ENCODE measurements at regions not wholly inside any gene's neighbourhood (a gene's known extent, or its start where the extent isn't known, plus 50 kb on each side); places are given as distances from the start of the nearest gene placed in this dataset.
"Not testable (repeated sequence)": the region's sequence is repeated elsewhere in the genome, so short reads cannot be mapped to it uniquely, and the experiment has no call there.

DNA sequence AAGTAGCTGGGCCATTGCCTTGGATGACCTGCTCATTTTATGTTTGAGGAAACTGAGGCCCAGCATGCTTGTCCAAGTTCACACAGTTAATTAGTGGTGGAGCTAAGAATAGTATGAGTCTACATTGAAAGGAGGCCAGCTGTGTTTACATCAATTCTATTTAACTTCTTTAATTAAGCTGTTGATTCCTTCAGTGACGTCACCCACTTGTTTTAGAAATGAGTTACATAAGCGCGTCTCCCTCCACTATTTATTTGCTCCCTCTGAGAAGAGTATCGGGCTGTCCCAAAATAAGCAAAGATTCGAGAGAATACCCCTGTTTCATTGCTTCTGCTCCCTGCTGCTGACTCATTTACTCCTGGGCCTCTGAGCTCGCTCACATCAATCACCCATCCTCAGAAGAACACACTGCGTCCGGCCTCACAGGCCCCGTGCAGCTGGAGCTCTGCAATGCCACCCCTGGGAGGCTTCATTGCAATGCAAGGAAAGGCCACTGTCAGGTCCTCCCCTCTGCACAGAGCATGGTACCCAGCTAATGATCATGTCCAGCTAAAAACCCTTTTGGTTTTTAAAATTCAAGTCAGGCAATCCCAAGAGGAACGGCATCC lies 74.8 kb upstream of the BMP2 start:
- no peak for DNase-seq

DNA sequence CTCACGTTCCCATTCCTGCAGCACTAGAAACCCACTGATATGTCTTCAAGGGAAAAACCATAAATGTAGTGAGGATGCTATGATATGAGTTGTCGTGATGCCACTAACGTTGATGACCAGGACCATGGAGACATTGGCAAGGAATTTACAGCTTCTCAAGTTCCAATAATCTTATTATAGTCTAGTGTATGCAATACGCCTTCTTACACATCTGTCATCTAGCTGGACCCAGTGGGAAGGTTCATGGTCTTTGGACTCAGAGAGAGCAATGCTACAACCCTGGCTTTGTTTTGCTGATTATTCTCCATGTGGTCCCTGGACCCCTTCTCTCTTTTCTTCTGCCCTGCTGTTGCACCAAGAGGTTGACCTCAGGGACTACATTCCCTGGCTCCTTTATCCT lies 76.0 kb upstream of the BMP2 start:
- DNase-seq, result no peak

DNA sequence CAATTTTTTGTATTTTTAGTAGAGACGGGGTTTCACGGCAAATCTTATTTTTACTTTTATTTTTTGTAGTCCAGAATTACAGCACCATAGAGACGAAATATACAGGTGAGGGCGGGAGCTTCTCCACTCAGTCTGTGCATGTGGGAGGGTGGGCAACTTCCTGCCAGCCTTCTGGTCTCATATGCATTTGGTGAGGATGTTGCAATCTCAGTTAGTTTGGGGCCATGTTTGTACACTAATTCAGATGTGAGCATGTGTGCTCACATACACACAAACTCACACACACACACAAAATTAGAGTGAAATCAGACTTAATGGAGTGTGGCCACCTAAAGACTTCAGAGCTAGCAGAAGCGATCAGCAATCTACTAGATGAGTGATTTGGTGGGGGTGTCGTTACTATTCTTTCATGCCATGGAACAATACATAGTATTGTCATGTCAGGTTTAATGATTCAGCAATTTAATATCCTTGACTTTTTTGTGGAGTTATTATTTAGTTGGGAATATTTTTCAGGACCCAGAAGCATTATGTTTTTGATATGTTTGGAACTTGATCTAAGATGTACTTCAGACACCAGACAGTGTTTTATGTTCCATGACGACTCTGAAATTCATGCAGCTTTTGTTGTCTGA lies 78.0 kb upstream of the BMP2 start:
- no peak for DNase-seq

DNA sequence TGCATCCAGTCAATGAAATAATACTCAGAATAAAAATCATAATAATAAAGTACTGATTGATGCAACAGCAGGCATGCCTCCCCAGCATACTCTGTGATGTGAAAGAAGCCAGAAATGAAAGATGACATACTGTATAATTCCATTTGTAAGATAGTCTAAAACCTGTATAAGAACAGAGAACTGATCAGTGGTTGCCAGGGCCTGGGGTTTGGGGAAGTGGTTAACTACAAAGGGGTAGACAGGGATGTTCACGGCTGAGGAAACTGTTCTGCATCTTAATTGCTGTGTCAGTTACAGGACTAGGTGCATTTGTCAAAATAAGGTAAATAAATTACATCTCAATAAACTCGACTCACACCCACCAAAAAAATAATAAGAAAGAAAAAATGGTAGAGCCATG lies 81.3 kb upstream of the BMP2 start:
- no peak for DNase-seq

DNA sequence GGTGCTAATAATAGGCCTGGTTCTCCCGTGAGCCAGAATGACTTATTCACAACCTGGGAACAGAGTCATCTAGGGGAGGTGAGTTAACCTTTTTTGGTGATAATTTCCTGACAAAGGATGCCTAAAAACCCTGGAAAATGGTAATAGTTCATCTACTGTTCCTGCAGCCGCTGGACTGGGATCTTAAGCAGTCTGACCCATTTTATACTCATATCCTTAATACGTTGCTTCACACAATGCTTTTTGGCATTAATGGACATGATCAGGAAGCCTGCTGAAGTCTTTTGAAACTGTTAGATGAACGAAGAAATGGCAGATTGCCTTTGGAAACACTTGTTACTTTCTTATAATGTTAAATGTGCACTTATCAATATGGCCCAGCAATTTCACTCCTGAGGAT lies 81.9 kb upstream of the BMP2 start:
- DNase-seq, result no peak

DNA sequence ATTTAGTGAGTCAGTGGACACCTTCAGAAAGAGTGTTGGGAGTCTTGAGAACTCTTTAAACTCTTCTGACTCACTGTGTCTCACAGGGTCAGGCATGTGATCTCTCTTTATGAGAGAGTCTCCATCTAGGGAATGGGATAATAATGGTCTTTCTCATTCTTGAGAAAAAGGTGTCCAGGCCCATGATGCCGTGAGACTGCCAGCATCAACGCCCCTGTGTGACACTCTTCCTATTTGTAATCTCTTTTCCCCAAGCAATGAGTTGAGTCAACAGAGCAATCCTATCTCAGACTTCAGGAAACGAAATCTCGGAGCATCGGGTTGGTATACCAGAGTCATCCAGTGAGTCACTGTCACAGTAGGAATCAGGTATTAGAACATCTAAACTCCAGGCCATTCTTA lies 82.3 kb upstream of the BMP2 start:
- no peak for DNase-seq

DNA sequence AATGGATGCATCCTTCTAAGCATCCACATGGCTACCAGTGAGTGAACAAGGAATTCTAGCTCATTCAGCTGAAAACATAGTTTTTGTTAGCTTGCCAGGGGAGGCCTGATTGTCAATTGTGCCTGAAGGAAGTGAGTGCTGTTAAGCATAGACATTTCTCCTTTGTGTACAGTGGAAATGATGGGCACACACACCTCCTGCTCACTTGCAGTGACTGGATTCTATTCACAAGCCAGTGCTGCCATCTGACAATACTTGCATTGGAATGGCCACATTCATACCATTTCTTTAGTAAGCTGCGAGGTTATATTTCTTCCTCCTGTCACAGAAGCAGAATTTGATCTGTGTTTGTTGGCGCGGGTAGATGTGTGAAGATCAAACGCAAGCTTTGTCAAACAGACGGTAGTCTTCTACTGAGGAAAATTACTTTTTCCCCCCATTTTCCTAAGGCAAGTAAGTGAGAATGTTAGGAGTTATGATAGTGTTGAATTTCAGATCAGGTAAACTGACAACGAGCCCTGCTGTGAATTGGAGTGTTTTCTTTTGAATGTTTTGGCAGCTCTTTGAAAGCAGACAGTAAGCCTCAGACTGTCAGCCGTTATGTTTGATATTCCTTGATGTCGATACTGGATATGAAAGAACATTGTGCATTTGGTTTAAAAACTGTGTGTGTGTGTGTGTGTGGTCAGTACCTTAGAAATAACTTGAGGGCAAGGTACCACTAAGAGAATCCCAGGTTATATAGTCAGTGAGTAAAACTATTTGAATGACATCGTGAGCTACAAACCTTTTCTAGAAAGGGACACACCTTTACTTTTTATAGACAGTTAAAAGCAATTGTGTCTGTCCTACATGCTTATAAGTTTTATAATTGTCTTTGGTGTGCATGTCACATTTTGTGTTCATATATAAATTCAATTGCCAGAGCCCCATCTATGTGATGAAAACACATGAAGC lies 84.2 kb upstream of the BMP2 start:
- no peak for DNase-seq

DNA sequence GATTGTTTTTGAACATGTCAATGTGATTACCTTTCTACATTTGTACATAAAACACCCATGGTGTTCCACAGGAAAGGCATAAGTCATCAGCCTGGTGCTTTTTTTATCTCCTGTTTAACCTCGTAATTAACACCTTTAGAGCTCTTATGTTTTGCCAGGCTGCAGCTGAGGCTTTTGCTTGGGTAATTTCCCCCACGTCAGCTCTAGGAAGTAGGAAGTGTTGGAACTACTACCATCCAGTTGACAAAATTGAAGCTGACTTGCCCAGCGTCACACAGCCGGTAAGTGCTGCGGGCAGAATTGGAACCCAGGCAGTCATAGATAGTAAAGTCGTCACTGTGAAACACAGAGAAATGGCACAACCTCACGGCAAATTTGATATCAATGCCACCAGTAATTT lies 86.6 kb upstream of the BMP2 start:
- no peak for DNase-seq

DNA sequence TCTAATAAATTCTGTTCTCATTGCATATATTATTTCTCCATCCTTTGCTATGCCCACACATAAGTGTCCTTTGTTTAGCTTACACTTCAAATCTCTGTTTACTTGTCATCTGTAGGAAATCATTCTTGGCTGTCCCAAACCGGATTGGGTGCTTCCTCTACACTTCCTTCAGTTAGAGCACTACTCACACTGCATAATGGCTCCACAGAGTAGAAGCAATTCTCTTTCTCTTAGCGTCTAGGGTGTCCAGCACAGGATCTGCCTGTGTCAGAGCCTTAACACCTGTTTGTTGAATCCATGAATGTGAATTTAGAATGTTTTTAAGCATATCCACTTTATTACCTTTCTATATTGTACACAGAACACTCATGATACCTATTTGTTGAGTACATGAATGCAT lies 87.0 kb upstream of the BMP2 start:
- DNase-seq, result no peak

DNA sequence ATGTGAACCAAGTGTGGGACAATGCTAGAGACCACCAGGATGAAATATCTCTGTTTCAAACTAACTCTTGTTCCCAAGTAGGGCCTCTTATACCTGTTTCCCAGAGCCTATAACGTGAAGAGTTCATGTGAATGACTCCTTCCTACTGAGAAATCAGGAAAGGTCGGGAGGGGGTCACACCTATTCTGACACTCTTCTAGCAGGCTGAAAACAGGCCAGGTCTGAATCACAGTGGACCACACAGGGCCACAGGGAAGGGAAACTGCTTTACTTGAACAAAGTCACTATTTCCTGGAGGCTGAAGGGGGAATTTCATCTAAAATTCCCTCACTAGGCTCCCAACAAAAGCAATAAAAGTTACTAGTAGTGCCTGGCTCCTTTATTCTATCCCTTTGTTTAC lies 88.4 kb upstream of the BMP2 start:
- no peak for DNase-seq

DNA sequence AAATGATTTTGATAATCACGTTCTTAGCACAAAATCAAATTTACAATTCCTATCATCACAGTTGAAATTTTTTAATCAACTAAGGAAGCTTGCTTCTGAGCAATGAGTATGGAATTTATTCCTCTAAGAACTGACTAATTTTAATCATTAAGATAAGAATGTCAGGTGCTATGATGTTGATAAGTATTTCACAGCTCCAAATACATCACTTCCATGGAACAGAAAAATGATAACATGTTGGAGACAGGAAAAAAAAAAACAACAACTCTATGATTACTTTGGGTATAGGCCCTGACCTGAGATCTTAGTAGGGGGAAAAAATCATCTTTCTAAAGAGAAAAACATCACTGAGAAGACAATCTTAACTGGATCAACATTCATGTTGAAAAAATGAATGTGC lies 89.4 kb upstream of the BMP2 start:
- no peak for DNase-seq

DNA sequence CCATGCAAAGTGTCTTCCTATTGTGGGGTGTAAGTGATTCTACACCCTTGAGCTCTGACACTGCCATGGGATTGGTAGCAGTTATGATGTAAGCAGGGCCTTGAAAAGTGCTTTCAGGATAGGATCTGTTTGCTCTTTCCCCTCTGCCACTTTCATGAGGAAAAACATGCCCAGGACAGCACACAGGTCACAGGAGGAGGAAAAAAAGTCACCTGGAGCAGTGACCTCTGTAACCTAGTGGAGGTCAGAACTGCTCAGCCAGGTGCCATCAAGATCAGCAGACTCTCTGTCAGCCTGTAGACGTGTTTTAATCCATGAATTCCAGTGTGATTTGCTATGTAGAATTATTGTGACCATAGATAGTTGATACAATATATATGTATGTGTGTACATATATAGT lies 92.7 kb upstream of the BMP2 start:
- DNase-seq, result no peak

DNA sequence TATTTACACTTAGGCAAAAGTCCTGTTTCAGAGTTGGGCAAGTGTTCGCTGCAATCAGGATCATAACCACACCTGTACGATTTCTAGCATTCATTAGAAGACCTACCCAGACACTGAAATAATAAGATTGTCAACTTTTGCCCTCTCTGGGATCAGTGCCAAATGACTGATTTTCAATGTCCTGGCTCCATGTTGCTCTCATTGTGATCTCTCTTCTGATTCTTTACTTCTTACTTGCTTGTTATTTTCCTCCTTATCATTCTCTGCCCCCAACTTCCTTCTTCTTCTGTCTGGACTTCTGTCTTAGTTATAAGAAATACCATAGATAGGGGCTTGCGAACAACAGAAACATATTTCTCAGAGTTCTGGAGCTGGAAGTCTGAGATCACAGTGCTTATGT lies 94.4 kb upstream of the BMP2 start:
- no peak for DNase-seq

DNA sequence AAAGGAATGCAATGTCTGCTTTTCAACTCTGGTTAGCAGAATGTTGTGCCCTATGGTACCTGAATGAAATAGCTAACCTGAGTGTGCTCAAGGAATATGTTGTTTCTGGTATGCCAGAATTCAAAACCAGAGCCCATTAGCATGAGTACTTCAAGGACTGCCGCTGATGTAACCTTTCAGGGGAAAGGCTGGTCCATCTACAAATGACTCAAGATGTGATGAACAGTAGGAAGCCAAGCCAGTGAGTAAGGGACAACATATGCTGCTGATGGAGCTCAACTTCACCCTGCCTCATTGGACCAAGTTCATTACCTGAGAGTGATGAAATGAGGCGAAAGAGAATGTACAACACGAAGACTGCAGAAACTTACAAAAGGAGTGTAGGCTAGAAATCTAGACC lies 95.7 kb upstream of the BMP2 start:
- no peak for DNase-seq

DNA sequence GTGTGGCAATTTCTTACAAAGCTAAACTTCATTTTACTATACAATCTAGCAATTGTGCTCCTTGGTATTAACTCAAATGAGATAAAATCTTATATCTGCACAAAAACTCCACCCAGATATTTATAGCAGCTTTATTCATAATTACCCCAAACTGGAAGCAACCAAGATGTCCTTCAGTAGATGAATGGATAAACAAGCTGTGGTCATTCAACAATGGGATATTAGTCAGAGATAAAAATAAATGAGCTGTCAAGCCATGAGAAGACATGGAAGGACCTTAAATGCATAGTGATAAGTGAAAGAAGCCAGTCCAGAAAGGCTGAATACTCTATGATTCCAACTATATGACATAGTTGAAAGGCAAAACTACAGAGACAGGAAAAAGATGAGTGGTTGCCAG lies 98.9 kb upstream of the BMP2 start:
- no peak for DNase-seq

DNA sequence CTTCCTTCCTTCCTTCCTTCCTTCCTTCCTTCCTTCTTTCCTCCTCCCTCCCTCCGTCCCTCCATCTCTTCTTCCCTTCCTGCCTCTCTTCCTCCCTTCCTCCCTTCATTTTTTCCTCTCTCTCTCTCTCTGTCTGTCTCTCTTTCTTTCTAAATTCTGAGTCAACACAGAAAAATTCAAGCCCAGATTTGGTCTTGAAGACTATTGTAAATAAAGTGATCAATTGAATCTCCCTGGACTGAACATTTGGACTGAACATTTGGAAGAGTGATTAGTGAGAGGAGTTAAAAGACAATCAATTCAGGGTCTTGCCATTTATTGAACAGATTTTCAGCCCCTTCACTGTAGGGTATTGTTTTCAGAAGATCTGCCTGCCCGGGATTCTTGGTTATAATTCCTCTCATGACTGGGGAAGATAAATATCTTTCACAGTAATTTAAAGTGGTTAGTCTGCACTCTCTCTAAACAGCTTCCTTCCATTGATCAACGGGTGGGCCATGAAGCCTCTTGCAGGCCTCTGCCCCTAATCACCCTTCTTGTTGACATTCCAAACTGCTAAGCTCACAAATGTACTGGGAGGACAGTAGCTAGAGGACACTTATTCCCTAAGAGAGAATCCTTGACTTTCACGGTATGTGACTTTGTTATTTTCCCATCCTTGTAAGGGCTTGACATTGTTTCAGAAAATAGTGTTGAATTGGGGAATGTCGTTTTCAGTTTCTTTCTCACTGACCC lies 101.7 kb upstream of the BMP2 start:
- DNase-seq, result no peak

DNA sequence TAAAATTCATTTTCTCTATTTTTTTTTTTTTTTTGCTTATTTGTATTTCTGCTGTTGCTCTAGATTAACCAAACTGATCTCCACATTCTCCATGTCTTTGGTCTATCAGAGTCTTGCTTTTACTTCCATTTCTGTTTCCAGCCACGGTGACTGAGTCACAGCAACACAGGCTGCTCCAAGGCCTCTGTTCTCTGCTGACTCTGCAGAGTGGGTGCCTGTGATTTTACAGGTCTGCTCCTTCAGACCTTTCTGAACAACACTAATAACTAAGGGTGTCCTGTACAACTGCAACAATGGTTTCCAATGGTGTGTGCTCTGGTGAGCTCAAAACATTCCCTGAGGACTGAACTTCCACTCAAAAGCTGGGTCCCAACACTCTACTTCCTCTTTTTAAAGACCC lies 102.3 kb upstream of the BMP2 start:
- DNase-seq, result no peak

DNA sequence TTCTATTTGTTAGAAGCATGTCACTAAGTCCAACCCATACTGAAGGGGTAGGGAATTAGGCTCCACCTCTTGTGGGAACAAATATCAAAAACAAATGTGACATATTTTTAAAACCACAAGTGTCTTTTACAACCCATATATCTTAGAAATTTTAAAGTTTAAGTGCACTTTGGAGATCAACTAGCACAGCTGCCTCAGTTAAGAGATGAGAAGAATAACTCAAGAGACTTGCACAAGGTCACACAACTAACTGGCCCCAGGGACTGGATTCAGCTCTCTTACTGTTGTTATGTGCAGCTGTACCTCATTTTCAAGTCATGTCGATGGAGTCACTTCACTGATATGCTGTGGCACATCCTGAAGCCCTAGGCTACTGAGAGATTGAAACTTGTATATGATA lies 102.9 kb upstream of the BMP2 start:
- no peak for DNase-seq

DNA sequence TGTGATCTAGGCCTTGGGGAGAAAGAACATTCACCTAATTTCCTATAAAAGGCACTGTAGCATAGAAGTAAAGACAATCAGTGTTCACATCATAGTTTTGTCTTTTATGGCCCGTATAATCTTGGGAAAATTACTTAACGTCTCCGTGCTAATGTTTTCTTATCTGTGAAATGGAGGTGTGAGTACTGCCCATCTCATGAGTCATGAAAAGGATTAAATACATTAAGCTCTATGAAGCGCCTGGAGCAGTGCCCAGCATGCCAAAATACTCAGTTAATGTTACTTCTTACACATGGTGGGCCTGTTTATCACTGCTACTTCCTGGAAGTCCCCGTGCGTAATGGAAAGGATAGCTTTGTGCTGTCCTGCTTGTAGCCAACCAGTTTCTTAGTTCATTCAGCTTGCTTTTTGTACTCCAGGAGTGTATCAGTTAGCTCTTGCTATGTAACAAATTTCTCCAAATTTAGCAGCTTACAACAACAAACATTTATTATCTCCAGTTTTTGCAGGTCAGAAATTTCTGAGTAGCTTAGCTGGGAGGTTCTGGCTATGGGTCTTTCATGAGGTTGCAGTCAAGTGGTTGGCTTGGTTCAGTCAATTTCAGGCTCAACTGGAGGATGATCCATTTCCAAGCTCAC lies 103.6 kb upstream of the BMP2 start:
- DNase-seq, result no peak

DNA sequence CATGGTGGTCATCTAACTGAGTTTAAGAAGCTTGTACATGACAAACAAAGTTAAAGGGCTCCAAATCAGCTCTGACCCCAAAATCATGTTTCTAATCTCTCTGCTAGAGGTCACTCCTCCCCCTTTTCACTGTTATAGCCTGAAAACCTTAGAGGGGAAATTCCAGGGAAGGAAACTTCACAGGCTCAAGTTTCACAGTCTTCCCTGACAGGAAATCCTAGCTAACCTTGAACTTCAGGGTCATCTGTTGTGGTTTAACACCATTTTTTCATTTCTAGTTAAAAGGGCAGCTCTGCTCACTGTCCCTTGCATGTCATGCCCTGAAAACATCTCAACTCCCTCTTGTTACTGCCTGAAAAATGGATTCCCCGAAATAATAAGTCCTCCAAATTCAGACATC lies 104.4 kb upstream of the BMP2 start:
- no peak for DNase-seq

DNA sequence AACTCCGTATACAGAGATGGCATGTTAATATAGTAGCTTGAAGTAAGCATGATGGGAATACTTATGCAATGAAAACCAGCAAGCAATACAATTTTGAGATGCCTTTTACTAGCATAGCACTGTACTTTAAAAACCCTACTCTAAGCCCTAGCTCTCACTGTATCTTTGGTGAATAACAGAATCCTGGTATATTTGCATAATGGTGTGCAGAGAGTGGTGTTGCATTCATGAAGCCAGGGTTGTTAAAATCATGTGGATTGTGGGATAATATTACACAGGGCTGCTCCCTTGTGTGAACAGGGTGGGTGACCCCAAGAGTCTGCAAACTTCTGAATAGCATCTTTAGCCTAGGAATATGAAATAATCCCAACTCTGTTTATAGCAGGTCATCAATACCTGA lies 105.2 kb upstream of the BMP2 start:
- DNase-seq, result no peak

DNA sequence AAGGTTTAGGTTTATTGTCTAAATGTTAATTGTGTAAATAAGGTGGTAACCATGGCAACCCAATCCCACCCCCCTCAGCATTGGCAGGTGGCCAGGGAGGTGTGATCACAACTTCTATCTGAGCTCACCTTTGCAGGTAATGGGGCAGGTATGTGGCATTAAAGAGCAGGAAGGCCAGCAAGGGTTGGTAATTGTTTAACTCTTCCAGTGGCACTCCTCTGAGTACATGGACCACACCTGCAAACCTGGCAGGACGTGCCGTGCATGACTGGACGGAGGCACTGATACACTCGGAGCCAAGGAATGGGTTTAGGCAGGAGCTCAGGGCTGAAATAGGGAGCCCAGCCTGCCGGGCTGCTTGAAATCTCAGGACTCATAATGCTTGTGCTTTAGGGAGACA lies 107.0 kb upstream of the BMP2 start:
- no peak for DNase-seq

DNA sequence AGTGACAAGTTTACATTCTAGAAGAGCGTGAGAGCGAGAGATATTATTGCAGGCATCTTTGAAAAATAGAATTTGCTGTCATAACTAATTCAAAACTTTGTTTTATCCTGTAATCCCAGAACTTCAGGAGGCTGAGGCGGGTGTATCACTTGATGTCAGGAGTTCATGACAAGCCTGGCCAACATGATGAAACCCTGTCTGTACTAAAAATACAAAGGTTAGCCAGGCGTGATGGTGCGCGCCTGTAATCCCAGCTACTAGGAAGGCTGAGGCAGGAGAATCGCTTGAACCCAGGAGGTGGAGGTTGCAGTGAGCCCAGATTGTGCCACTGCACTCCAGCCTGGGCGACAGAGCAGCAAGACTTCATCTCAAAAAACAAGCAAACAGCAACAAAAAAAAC lies 108.6 kb upstream of the BMP2 start:
- DNase-seq, result not testable (repeated sequence)

Data from activated CD4-positive, alpha-beta T cell treated with anti-CD3 and anti-CD28 coated beads, Interleukin-10, Interleukin-2, amounts not matched to agents 100 ng/mL and 50 ng/mL, durations not matched to agents 16 hours and 8 hours (primary cell).